Astrocyte of the spinal cord (primary cell): ENCODE measurements at regions not wholly inside any gene's neighbourhood (a gene's known extent, or its start where the extent isn't known, plus 50 kb on each side); places are given as distances from the start of the nearest gene placed in this dataset.
A peak's percentile ranks its signal among the peaks of the same experiment; 100 is the strongest.

Source experiments
- DNase-seq: peaks from one replicate; pipeline ENCODE4 v3.0.0; 2011; ENCODE audit warnings: low read depth, low spot score
- H3K4me3 ChIP-seq: 2 replicates; pipeline ENCODE4 v1.5.1; 2011; ENCODE audit warnings: low read depth, mild to moderate bottlenecking, low read length, moderate library complexity
- in situ Hi-C: cut with HindIII; loops from 2 replicates; pipeline ENCODE4 v1.10.0; 2017; ENCODE audit warnings: low sequenced_read_pairs
- TF ChIP-seq, protein P1 (sequence below): IDR thresholded peaks from 2 replicates; pipeline ENCODE4 v1.5.1; 2012; ENCODE audit warnings: low read depth, mild to moderate bottlenecking, low read length, inconsistent platforms

DNA sequence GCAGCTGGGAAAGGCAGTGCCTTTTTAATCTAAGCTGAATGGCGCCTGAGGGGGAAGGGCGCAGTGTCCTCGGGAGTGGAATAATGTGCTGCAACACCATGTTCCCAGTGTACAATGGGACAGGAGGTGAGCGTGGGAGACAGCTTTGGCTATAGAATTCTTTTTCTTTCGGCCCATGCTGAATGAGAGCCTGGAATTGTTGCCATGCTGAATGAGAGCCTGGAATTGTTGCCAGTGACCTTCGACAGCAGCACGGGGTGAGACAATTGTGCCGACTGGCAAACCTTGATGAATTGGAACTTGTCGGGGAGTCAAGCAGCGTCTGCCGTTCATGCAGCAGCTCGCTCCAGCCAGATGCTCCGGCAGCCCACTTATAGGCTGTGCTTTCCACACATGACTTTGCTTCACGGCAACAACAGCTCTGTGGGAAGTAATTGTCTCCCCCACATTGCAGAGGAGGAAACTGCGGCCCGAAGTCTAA is 141.4 kb upstream of the E2F8 start:
- TF ChIP-seq, protein P1, sequence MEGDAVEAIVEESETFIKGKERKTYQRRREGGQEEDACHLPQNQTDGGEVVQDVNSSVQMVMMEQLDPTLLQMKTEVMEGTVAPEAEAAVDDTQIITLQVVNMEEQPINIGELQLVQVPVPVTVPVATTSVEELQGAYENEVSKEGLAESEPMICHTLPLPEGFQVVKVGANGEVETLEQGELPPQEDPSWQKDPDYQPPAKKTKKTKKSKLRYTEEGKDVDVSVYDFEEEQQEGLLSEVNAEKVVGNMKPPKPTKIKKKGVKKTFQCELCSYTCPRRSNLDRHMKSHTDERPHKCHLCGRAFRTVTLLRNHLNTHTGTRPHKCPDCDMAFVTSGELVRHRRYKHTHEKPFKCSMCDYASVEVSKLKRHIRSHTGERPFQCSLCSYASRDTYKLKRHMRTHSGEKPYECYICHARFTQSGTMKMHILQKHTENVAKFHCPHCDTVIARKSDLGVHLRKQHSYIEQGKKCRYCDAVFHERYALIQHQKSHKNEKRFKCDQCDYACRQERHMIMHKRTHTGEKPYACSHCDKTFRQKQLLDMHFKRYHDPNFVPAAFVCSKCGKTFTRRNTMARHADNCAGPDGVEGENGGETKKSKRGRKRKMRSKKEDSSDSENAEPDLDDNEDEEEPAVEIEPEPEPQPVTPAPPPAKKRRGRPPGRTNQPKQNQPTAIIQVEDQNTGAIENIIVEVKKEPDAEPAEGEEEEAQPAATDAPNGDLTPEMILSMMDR: no peak
- no peak for DNase-seq
- no peak overlapping the region for H3K4me3 ChIP-seq
- in situ Hi-C loops: no loop called here

DNA sequence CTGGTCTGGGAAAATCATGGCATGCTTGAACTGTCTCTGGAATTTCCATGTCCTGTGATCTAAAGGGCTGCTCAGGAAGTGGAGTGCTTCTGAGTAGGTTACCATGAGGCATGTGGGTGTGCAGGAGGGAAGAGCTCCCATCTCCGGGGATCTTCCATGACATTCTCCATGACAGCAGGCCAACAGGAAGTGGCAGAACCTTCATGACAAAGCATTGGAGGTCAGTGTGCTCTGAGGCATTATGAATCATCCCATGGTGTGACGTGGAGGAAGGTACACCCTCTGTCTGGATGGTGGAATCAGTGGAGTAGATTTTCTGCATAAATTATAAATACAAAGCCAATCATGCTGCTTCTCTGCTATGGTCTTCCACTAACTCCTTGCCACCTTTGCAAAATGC is 139.6 kb upstream of the E2F8 start:
- TF ChIP-seq, protein P1: no peak
- DNase-seq: peak; percentile 74
- in situ Hi-C loops: no loop called here
- H3K4me3 ChIP-seq: no peak overlapping the region

DNA sequence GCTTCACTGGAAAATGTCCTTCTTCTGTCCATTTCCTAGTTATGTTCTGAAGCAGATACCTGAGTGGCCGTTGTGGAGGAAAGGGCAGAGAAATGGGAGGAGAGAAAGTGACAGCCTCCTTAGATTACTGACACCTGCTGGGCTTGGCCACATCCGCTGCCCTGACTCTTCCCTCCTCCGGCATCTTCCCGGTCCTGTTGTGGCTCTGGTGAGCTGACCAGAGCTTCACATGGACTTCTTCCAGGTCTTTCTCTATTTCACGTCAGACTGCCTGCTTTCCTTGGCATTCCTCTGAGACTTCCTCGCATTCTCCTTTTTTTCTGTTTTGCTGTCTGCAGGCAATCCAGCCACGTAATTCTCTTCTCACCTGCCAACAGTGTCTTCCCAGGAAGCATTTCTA is 138.7 kb upstream of the E2F8 start:
- in situ Hi-C loops: no loop called here
- TF ChIP-seq, protein P1: no peak
- H3K4me3 ChIP-seq: no peak overlapping the region
- DNase-seq: peak; percentile 33

DNA sequence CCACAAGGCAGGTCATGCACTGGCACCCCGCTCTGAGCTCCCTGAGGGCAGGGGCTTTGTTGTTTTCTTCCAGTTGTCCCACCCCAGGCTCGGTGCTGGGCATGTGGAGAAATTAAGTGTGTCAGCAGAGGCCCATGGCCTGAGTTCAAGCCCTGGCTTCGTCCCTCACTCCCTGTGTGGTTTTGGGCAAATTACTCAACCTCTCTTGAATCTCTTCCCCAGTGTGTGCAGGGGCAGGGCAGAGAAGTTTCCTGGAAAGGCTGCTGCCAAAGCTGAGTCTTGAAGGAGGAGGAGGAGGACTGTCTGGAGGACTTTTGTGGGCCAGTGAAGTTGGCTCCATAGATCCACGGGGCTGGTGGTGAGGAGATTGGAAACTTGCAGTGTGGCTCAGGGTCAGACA is 138.1 kb upstream of the E2F8 start:
- in situ Hi-C loops: no loop called here
- no peak overlapping the region for H3K4me3 ChIP-seq
- no peak for DNase-seq
- TF ChIP-seq, protein P1: no peak

DNA sequence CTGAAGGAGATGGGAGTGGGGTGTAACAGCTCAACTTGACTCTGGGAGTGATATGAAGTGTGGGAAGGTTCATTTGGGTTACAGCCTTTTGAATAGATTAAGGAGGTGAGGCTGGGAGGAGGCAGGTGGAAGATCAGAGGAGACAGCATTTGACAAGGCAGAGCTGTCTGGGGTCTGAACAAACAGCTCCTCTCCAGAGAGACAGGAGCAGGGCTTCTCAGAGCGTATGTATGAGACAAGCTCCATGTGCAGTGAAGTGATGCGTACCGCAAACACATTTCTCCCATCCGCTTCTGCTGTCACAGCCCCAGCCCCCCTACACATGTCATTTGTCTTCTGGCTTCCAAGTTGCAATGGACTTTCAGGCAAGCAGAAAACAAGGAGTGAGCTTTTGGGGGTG is 137.1 kb upstream of the E2F8 start:
- TF ChIP-seq, protein P1: no peak
- in situ Hi-C loops: no loop called here
- H3K4me3 ChIP-seq: no peak overlapping the region
- DNase-seq: no peak

DNA sequence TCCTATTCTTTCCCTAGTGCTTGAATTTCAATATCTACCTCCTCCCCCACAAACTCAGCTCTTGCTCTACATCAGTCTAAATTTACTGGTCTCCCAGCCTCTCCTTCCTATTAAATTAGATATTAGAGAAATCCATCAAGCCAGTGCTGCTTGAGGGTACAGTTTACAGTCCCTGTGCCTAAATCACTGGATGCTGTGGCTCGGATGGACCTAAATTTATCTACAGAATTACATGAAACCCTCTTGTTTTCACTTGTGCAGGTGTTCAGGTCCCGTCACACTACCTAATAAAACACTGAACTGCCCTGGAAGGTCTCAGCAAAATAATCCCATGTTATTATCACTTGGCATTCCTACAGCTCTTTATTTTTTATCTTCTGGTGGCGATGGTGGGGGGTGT is 134.7 kb upstream of the E2F8 start:
- no peak for DNase-seq
- no peak overlapping the region for H3K4me3 ChIP-seq
- TF ChIP-seq, protein P1: no peak
- in situ Hi-C loops: no loop called here

DNA sequence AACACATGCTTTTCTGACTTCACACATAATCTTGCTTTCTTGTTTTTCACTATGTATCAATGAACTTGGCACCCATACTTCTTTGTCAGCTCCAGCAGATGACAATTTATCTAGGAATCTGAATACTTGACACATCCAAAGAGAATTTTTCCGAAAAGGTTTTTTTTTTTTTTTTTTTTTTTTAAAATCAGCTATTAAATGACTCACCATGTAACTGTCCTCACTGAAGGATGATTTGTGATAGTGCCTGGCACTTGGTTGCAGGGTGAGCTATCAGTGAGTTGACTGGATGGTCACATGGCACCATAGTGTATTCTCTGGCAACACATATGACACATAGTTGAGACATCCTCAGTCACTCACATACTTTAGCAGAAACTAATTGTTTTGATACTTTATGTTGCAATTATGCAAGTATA is 133.4 kb upstream of the E2F8 start:
- TF ChIP-seq, protein P1: no peak
- peak; percentile 71 for DNase-seq
- in situ Hi-C loops: no loop called here
- H3K4me3 ChIP-seq: no peak overlapping the region
